IMR-90 (cell line): ENCODE measurements at regions not wholly inside any gene's neighbourhood (a gene's known extent, or its start where the extent isn't known, plus 50 kb on each side); places are given as distances from the start of the nearest gene placed in this dataset.
"Not testable (repeated sequence)": the region's sequence is repeated elsewhere in the genome, so short reads cannot be mapped to it uniquely, and the experiment has no call there.

Source experiments
- ATAC-seq: fragments of 200-7000 bp; cut with Tn5 transposase; 2 replicates; pipeline ENCODE4 v1.9.1; 2020; ENCODE audit warnings: low read depth, mild to moderate bottlenecking, moderate library complexity
- BruUV-seq: library from RNA; stranded (reverse); fragments of 400-500 nt; replicated peaks from 2 replicates; lab custom pipeline; 2021; lab: Mats Ljungman, UMichigan
- CTCF ChIA-PET: fragments of 300-600 bp; formaldehyde crosslinking; extraction: SDS; loops from one replicate; lab custom pipeline; 2021; ENCODE audit warnings: antibody characterized with exemption; lab: Yijun Ruan, JAX
- POLR2A ChIA-PET: fragments of 300-600 bp; sonication (Branson Sonifier 250); formaldehyde crosslinking; loops from one replicate; lab custom pipeline; 2022; ENCODE audit warnings: antibody characterized with exemption; ENCODE audit not compliant: unreplicated experiment; lab: Charles Lee
- DNase-seq: peaks from one replicate; pipeline ENCODE4 v3.0.0; 2013
- H2AFZ ChIP-seq: replicated peaks from 2 replicates; pipeline ENCODE3; 2013; ENCODE audit warnings: low read length, mild to moderate bottlenecking; ENCODE audit not compliant: poor library complexity
- H2AK5ac ChIP-seq: 2 replicates; pipeline ENCODE4 v1.6.1; 2013; ENCODE audit warnings: low read depth, low read length, inconsistent platforms
- H2AK9ac ChIP-seq: replicated peaks from 2 replicates; pipeline ENCODE3; 2013; ENCODE audit warnings: mild to moderate bottlenecking, low read depth, low read length, moderate library complexity; ENCODE audit not compliant: poor library complexity
- H2BK120ac ChIP-seq: 2 replicates; pipeline ENCODE4 v1.6.1; 2013; ENCODE audit warnings: low read depth, low read length, inconsistent platforms
- H2BK15ac ChIP-seq: 3 replicates; pipeline ENCODE4 v1.6.1; 2013; ENCODE audit warnings: low read depth, low read length, inconsistent platforms
- H2BK20ac ChIP-seq: 2 replicates; pipeline ENCODE4 v1.6.1; 2013; ENCODE audit warnings: low read depth, mild to moderate bottlenecking, inconsistent platforms, low read length, moderate library complexity
- H2BK5ac ChIP-seq: 2 replicates; pipeline ENCODE4 v1.6.1; 2013; ENCODE audit warnings: mild to moderate bottlenecking, low read depth, low read length, inconsistent platforms; ENCODE audit not compliant: poor library complexity, severe bottlenecking
- H3K14ac ChIP-seq: replicated peaks from 2 replicates; pipeline ENCODE4 v1.6.1; 2013; ENCODE audit warnings: low read depth, low read length, inconsistent platforms
- H3K18ac ChIP-seq: 2 replicates; pipeline ENCODE4 v1.6.1; 2013; ENCODE audit warnings: low read depth, low read length, control low read depth
- H3K23ac ChIP-seq: 2 replicates; pipeline ENCODE4 v1.6.1; 2013; ENCODE audit warnings: low read depth, low read length, inconsistent platforms
- H3K27ac ChIP-seq: 2 replicates; pipeline ENCODE4 v1.5.1; 2013; ENCODE audit warnings: mild to moderate bottlenecking, control low read depth, low read length; ENCODE audit not compliant: insufficient read depth
- H3K27me3 ChIP-seq: 2 replicates; pipeline ENCODE4 v1.6.1; 2013; ENCODE audit warnings: low read length; ENCODE audit not compliant: control insufficient read depth, insufficient read depth
- H3K36me3 ChIP-seq: 2 replicates; pipeline ENCODE4 v1.6.1; 2013; ENCODE audit warnings: low read length, mixed read lengths; ENCODE audit not compliant: control insufficient read depth, insufficient read depth
- H3K4ac ChIP-seq: 2 replicates; pipeline ENCODE4 v1.6.1; 2013; ENCODE audit warnings: low read depth, low read length, inconsistent platforms
- H3K4me1 ChIP-seq: 2 replicates; pipeline ENCODE4 v1.6.1; 2013; ENCODE audit warnings: low read length, mixed read lengths; ENCODE audit not compliant: control insufficient read depth, insufficient read depth
- H3K4me2 ChIP-seq: 2 replicates; pipeline ENCODE4 v1.6.1; 2013; ENCODE audit warnings: low read depth, mild to moderate bottlenecking, control low read depth, low read length, moderate library complexity
- H3K4me3 ChIP-seq: 2 replicates; pipeline ENCODE4 v1.5.1; 2013; ENCODE audit warnings: low read depth, mild to moderate bottlenecking, control low read depth, low read length, moderate library complexity; ENCODE audit not compliant: insufficient read depth
- H3K56ac ChIP-seq: 2 replicates; pipeline ENCODE4 v1.6.1; 2013; ENCODE audit warnings: low read length, inconsistent platforms; ENCODE audit not compliant: insufficient read depth; ENCODE audit errors: extremely low read depth
- H3K79me1 ChIP-seq, 2 experiments: 2 replicates each; pipeline ENCODE4 v1.6.1; 2013; ENCODE audit warnings: low read length in 2 of 2, inconsistent platforms in 1 of 2, low read depth in 1 of 2
- H3K9ac ChIP-seq: 2 replicates; pipeline ENCODE4 v1.6.1; 2013; ENCODE audit warnings: low read depth, low read length, control low read depth
- H3K9me1 ChIP-seq: 2 replicates; pipeline ENCODE4 v1.6.1; 2013; ENCODE audit warnings: low read length, inconsistent platforms; ENCODE audit not compliant: insufficient read depth
- H3K9me3 ChIP-seq: 2 replicates; pipeline ENCODE4 v1.6.1; 2013; ENCODE audit warnings: low read length; ENCODE audit not compliant: control insufficient read depth, insufficient read depth
- H4K20me1 ChIP-seq: 2 replicates; pipeline ENCODE4 v1.6.1; 2013; ENCODE audit warnings: low read length, inconsistent platforms; ENCODE audit not compliant: insufficient read depth
- H4K5ac ChIP-seq: 2 replicates; pipeline ENCODE4 v1.6.1; 2013; ENCODE audit warnings: mild to moderate bottlenecking, low read depth, low read length, control low read depth
- H4K8ac ChIP-seq, 2 experiments: 2 replicates each; pipeline ENCODE4 v1.6.1; 2013; ENCODE audit warnings: low read depth in 2 of 2, low read length in 2 of 2, control low read depth in 1 of 2, inconsistent platforms in 1 of 2
- H4K91ac ChIP-seq: 2 replicates; pipeline ENCODE4 v1.6.1; 2013; ENCODE audit warnings: low read depth, low read length, inconsistent platforms; ENCODE audit not compliant: insufficient read depth
- CHD1 ChIP-seq: IDR thresholded peaks from 2 replicates; pipeline ENCODE4 v1.6.1; 2012; ENCODE audit warnings: low read depth, low read length, improper control_type of control experiment
- CTCF ChIP-seq: conservative IDR thresholded peaks from 2 replicates; pipeline ENCODE4 v1.5.1; 2012; ENCODE audit warnings: mild to moderate bottlenecking, low read depth, low read length, improper control_type of control experiment
- ELK1 ChIP-seq: fragments of 150-350 bp; IDR thresholded peaks from 2 replicates; pipeline ENCODE4 v1.6.1; 2016; ENCODE audit warnings: low read depth, mild to moderate bottlenecking, low read length, moderate library complexity, borderline replicate concordance
- MAFK ChIP-seq: IDR thresholded peaks from 2 replicates; pipeline ENCODE4 v1.6.1; 2012; ENCODE audit warnings: low read depth, low read length, improper control_type of control experiment
- SMC3 ChIP-seq: fragments of 150-350 bp; IDR thresholded peaks from 2 replicates; pipeline ENCODE4 v1.6.1; 2016; ENCODE audit warnings: low read depth, mild to moderate bottlenecking, antibody characterized with exemption, low read length, moderate library complexity
- WGBS, 2 experiments: methylation state at CpG; one replicate each; pipeline versions ENCODE4 v1.1.5 to v1.1.7; 2013; ENCODE audit warnings: missing lambda C conversion rate in 2 of 2; ENCODE audit not compliant: insufficient read length in 1 of 2; ENCODE audit errors: extremely low coverage in 2 of 2; 5-methylcytosine and 5-hydroxymethylcytosine counted together
- dilution Hi-C: fragments of 300-500 bp; cut with HindIII; formaldehyde crosslinking; loops from one replicate; pipeline ENCODE4 v1.14.3; 2018; ENCODE audit warnings: low sequenced_read_pairs; ENCODE audit not compliant: unreplicated experiment
- in situ Hi-C: fragments of 300-500 bp; cut with MboI; formaldehyde crosslinking; loops from 3 replicates; pipeline ENCODE4 v1.14.3; 2019; ENCODE audit warnings: low sequenced_read_pairs, inconsistent platforms, mixed read lengths
- intact Hi-C: fragments of 100-400 bp; cut with micrococcal nuclease; formaldehyde crosslinking; loops from 2 replicates; pipeline ENCODE4 v1.10.0; 2022

- H4K8ac ChIP-seq = no peak overlapping the region
- dilution Hi-C loops (no loop called here), intact Hi-C loops (no loop called here), in situ Hi-C loops (no loop called here)
- ATAC-seq = no peak
- H4K20me1 ChIP-seq = no peaks in the 10 kb centered on the region
- H3K9me3 ChIP-seq = no peaks in the 10 kb centered on the region
- POLR2A ChIA-PET = no interaction called here
- no peaks in the 10 kb centered on the region for H3K36me3 ChIP-seq
- TF ChIP-seq CHD1 = no peak
- TF ChIP-seq MAFK = peak; percentile 81
- TF ChIP-seq CTCF = no peak
- no peak for TF ChIP-seq ELK1
- TF ChIP-seq SMC3 = no peak
- no TSS peak for BruUV-seq
- no peak for DNase-seq
- no peak overlapping the region for H3K4me2 ChIP-seq
- CTCF ChIA-PET = no interaction called here
- no CpG with 5 or more reads among the region's 2 CpGs for WGBS, 2 experiments
- no peak overlapping the region for H3K56ac ChIP-seq
- H2AK5ac ChIP-seq = no peak overlapping the region
- H3K23ac ChIP-seq = no peak overlapping the region
- no peaks in the 10 kb centered on the region for H3K79me1 ChIP-seq
- H2BK5ac ChIP-seq = no peak overlapping the region
- no peak overlapping the region for H2BK120ac ChIP-seq
- no peak overlapping the region for H3K18ac ChIP-seq
- H4K91ac ChIP-seq = no peak overlapping the region
- H3K27me3 ChIP-seq = no peaks in the 10 kb centered on the region
- no peak overlapping the region for H2BK20ac ChIP-seq
- no peak overlapping the region for H3K9ac ChIP-seq
- no peak overlapping the region for H4K5ac ChIP-seq
- no peaks in the 10 kb centered on the region for H3K9me1 ChIP-seq
- H3K4ac ChIP-seq = no peak overlapping the region
- H3K27ac ChIP-seq = no peak overlapping the region
- no peak overlapping the region for H2AK9ac ChIP-seq
- no peak overlapping the region for H3K14ac ChIP-seq
- H2BK15ac ChIP-seq = no peak overlapping the region
- no peak overlapping the region for H2AFZ ChIP-seq
- H3K4me3 ChIP-seq = no peak overlapping the region
- H3K4me1 ChIP-seq = no peaks in the 10 kb centered on the region
Measured at GRCh38 chrX:87968118-87968517, 450.5 kb downstream of the KLHL4 start.

GRCh38 chrX:87972121-87972520, 454.5 kb downstream of the KLHL4 start:
- H3K56ac ChIP-seq, H3K9ac ChIP-seq, in situ Hi-C loops, H3K4me3 ChIP-seq, H2BK5ac ChIP-seq, H3K18ac ChIP-seq, H2AFZ ChIP-seq, H3K14ac ChIP-seq, H3K36me3 ChIP-seq, BruUV-seq, H3K79me1 ChIP-seq, H3K9me1 ChIP-seq, H3K27me3 ChIP-seq, H2AK9ac ChIP-seq, H4K91ac ChIP-seq, H2AK5ac ChIP-seq, H4K8ac ChIP-seq, intact Hi-C loops, POLR2A ChIA-PET, H2BK120ac ChIP-seq, H3K27ac ChIP-seq, H3K4me1 ChIP-seq, ATAC-seq, H2BK15ac ChIP-seq, H3K4me2 ChIP-seq, dilution Hi-C loops, H2BK20ac ChIP-seq, CTCF ChIA-PET, H3K23ac ChIP-seq, H4K20me1 ChIP-seq, DNase-seq, H3K9me3 ChIP-seq, H4K5ac ChIP-seq, H3K4ac ChIP-seq: not testable (repeated sequence)
- no CpG with 5 or more reads among the region's 6 CpGs for WGBS, 2 experiments
